ENCODE measurements at regions not wholly inside any gene's neighbourhood (a gene's known extent, or its start where the extent isn't known, plus 50 kb on each side); places are given as distances from the start of the nearest gene placed in this dataset.

- no peak for DNase-seq (ENCODE audit: extremely low spot score in 2 of 2)
- intact Hi-C loops (cut with DNase I), result no loop called here
- TF ChIP-seq CTCF (IDR thresholded peaks at IDR 0.05), result no peak
- no peak for TF ChIP-seq POLR2AphosphoS5 (IDR thresholded peaks at IDR 0.05; ENCODE audit: insufficient read depth in 1 of 2, low read depth in 1 of 2)
- no peak for TF ChIP-seq POLR2A (IDR thresholded peaks at IDR 0.05)
- Histone ChIP-seq H3K27me3 (no peaks in the 10 kb centered on the region), H3K4me3 (no peak overlapping the region), H3K36me3 (no peaks in the 10 kb centered on the region), H3K4me1 (peaks cover 18% of the 10 kb centered on the region), H3K27ac (no peak overlapping the region), H3K9me3 (peaks cover 10% of the 10 kb centered on the region)
These were observed 98.7 kb upstream of the ZNF469 start for GRCh38 chr16:88284101-88284500.

GRCh38 chr16:88284626-88285513 lies 97.9 kb upstream of the ZNF469 start:
- H3K4me1 ChIP-seq, result peaks cover 23% of the 10 kb centered on the region
- no peaks in the 10 kb centered on the region for H3K36me3 ChIP-seq
- DNase-seq (ENCODE audit: extremely low spot score in 2 of 2), result no peak
- intact Hi-C loops (cut with DNase I), result no loop called here
- no peak overlapping the region for H3K27ac ChIP-seq
- H3K27me3 ChIP-seq, result no peaks in the 10 kb centered on the region
- H3K4me3 ChIP-seq, result no peak overlapping the region
- peaks cover 10% of the 10 kb centered on the region for H3K9me3 ChIP-seq
- TF ChIP-seq CTCF (IDR thresholded peaks at IDR 0.05), result no peak
- no peak for TF ChIP-seq POLR2AphosphoS5 (IDR thresholded peaks at IDR 0.05; ENCODE audit: insufficient read depth in 1 of 2, low read depth in 1 of 2)
- TF ChIP-seq POLR2A (IDR thresholded peaks at IDR 0.05), result no peak

- intact Hi-C loops (cut with DNase I), result no loop called here
- Histone ChIP-seq H3K4me3 (no peak overlapping the region), H3K27ac (no peak overlapping the region), H3K9me3 (peaks cover 10% of the 10 kb centered on the region), H3K36me3 (no peaks in the 10 kb centered on the region), H3K27me3 (no peaks in the 10 kb centered on the region), H3K4me1 (peaks cover 29% of the 10 kb centered on the region)
- no peak for TF ChIP-seq POLR2AphosphoS5 (IDR thresholded peaks at IDR 0.05; ENCODE audit: insufficient read depth in 1 of 2, low read depth in 1 of 2)
- TF ChIP-seq POLR2A (IDR thresholded peaks at IDR 0.05), result no peak
- no peak for TF ChIP-seq CTCF (IDR thresholded peaks at IDR 0.05)
- no peak for DNase-seq (ENCODE audit: extremely low spot score in 2 of 2)
These were observed 97.3 kb upstream of the ZNF469 start for GRCh38 chr16:88285514-88285822.

- no peak overlapping the region for H3K27ac ChIP-seq
- H3K27me3 ChIP-seq, result no peaks in the 10 kb centered on the region
- DNase-seq (ENCODE audit: extremely low spot score in 2 of 2), result no peak
- intact Hi-C loops (cut with DNase I), result no loop called here
- no peak overlapping the region for H3K4me3 ChIP-seq
- H3K4me1 ChIP-seq, result peaks cover 28% of the 10 kb centered on the region
- no peaks in the 10 kb centered on the region for H3K36me3 ChIP-seq
- H3K9me3 ChIP-seq, result peaks cover 10% of the 10 kb centered on the region
- TF ChIP-seq POLR2AphosphoS5 (IDR thresholded peaks at IDR 0.05; ENCODE audit: insufficient read depth in 1 of 2, low read depth in 1 of 2), result no peak
- TF ChIP-seq POLR2A (IDR thresholded peaks at IDR 0.05), result no peak
- no peak for TF ChIP-seq CTCF (IDR thresholded peaks at IDR 0.05)
These were observed 96.3 kb upstream of the ZNF469 start for GRCh38 chr16:88286301-88286923.

- no peak overlapping the region for H3K27ac ChIP-seq
- no peak overlapping the region for H3K4me3 ChIP-seq
- intact Hi-C loops (cut with DNase I), result no loop called here
- TF ChIP-seq CTCF (IDR thresholded peaks at IDR 0.05), result no peak
- no peak for TF ChIP-seq POLR2A (IDR thresholded peaks at IDR 0.05)
- no peak for TF ChIP-seq POLR2AphosphoS5 (IDR thresholded peaks at IDR 0.05; ENCODE audit: insufficient read depth in 1 of 2, low read depth in 1 of 2)
- H3K4me1 ChIP-seq, result peaks cover 20% of the 10 kb centered on the region
- no peaks in the 10 kb centered on the region for H3K36me3 ChIP-seq
- no peak for DNase-seq (ENCODE audit: extremely low spot score in 2 of 2)
- peaks cover 10% of the 10 kb centered on the region for H3K9me3 ChIP-seq
- no peaks in the 10 kb centered on the region for H3K27me3 ChIP-seq
These were observed 95.5 kb upstream of the ZNF469 start for GRCh38 chr16:88287219-88287618.

Measured in vagina (tissue), 2 donors.